ENCODE measurements at regions not wholly inside any gene's neighbourhood (a gene's known extent, or its start where the extent isn't known, plus 50 kb on each side); places are given as distances from the start of the nearest gene placed in this dataset.

GRCh38 chr18:71523483-71524435 is 1020.4 kb downstream of the CBLN2 start:
- Histone ChIP-seq H3K27ac (ENCODE audit: low read depth, low read length, poor library complexity, severe bottlenecking) (no peak overlapping the region), H3K27me3 (replicated peaks; ENCODE audit: insufficient read depth, low read depth, low read length, poor library complexity) (no peaks in the 10 kb centered on the region), H3K4me3 (ENCODE audit: low read depth, low read length, poor library complexity, severe bottlenecking) (no peak overlapping the region), H3K4me1 (ENCODE audit: insufficient read depth, low read length, poor library complexity, severe bottlenecking) (no peaks in the 10 kb centered on the region), H3K9me3 (ENCODE audit: low read depth, low read length, poor library complexity, severe bottlenecking) (no peaks in the 10 kb centered on the region), H3K36me3 (ENCODE audit: insufficient read depth, low read length, poor library complexity, severe bottlenecking) (no peaks in the 10 kb centered on the region)
- POLR2A ChIA-PET (ENCODE audit: low non-redundant PET): no interaction called here
- TF ChIP-seq EZH2 (IDR thresholded peaks at IDR 0.05; ENCODE audit: borderline replicate concordance, low read depth, low read length, poor library complexity, severe bottlenecking) (no peak), CTCF (conservative IDR thresholded peaks at IDR 0.05; ENCODE audit: low read depth, low read length) (no peak)
- CTCF ChIA-PET: no interaction called here
- BruUV-seq (replicated peaks): no TSS peak
- no peak for DNase-seq (ENCODE audit: low spot score)
- intact Hi-C loops (cut with micrococcal nuclease; ENCODE audit: unreplicated experiment): no loop called here

DNA sequence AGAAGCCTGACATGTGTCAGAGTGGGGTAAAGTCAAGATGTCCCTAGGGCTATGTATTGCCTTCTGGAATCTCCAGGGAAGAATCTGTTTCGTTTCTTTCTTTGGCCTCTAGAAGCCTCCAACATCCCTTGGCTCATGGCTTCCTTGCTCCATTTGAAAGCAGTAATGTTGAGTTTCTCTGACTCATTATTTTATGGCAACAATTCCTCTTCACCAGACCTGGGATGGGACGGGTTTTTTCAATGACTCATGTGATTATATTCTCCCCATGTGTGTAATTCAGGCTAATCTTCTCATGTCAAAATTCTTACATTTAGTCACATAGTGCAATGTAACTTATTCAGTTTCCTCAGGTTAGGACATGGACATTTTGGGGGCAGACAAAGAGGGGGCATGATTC is 1038.6 kb downstream of the CBLN2 start:
- no TSS peak for BruUV-seq (replicated peaks)
- H3K27me3 ChIP-seq (replicated peaks; ENCODE audit: insufficient read depth, low read depth, low read length, poor library complexity): no peaks in the 10 kb centered on the region
- peak; percentile 2 for DNase-seq (ENCODE audit: low spot score)
- intact Hi-C loops (cut with micrococcal nuclease; ENCODE audit: unreplicated experiment): no loop called here
- TF ChIP-seq EZH2 (IDR thresholded peaks at IDR 0.05; ENCODE audit: borderline replicate concordance, low read depth, low read length, poor library complexity, severe bottlenecking): no peak
- TF ChIP-seq CTCF (conservative IDR thresholded peaks at IDR 0.05; ENCODE audit: low read depth, low read length): no peak
- no peaks in the 10 kb centered on the region for H3K4me1 ChIP-seq (ENCODE audit: insufficient read depth, low read length, poor library complexity, severe bottlenecking)
- H3K27ac ChIP-seq (ENCODE audit: low read depth, low read length, poor library complexity, severe bottlenecking): no peak overlapping the region
- CTCF ChIA-PET: no interaction called here
- POLR2A ChIA-PET (ENCODE audit: low non-redundant PET): no interaction called here
- H3K4me3 ChIP-seq (ENCODE audit: low read depth, low read length, poor library complexity, severe bottlenecking): no peak overlapping the region
- no peaks in the 10 kb centered on the region for H3K36me3 ChIP-seq (ENCODE audit: insufficient read depth, low read length, poor library complexity, severe bottlenecking)
- H3K9me3 ChIP-seq (ENCODE audit: low read depth, low read length, poor library complexity, severe bottlenecking): no peaks in the 10 kb centered on the region

GRCh38 chr18:71503222-71503621 is 1040.9 kb downstream of the CBLN2 start:
- no peaks in the 10 kb centered on the region for H3K9me3 ChIP-seq (ENCODE audit: low read depth, low read length, poor library complexity, severe bottlenecking)

More at GRCh38 chr18:71503222-71503621, 1040.9 kb downstream of the CBLN2 start:
- Histone ChIP-seq H3K36me3 (ENCODE audit: insufficient read depth, low read length, poor library complexity, severe bottlenecking) (no peaks in the 10 kb centered on the region), H3K27ac (ENCODE audit: low read depth, low read length, poor library complexity, severe bottlenecking) (no peak overlapping the region), H3K27me3 (replicated peaks; ENCODE audit: insufficient read depth, low read depth, low read length, poor library complexity) (no peaks in the 10 kb centered on the region), H3K4me1 (ENCODE audit: insufficient read depth, low read length, poor library complexity, severe bottlenecking) (no peaks in the 10 kb centered on the region), H3K4me3 (ENCODE audit: low read depth, low read length, poor library complexity, severe bottlenecking) (no peak overlapping the region)
- no TSS peak for BruUV-seq (replicated peaks)
- intact Hi-C loops (cut with micrococcal nuclease; ENCODE audit: unreplicated experiment): no loop called here
- ChIA-PET CTCF (no interaction called here), POLR2A (ENCODE audit: low non-redundant PET) (no interaction called here)
- TF ChIP-seq CTCF (conservative IDR thresholded peaks at IDR 0.05; ENCODE audit: low read depth, low read length) (no peak), EZH2 (IDR thresholded peaks at IDR 0.05; ENCODE audit: borderline replicate concordance, low read depth, low read length, poor library complexity, severe bottlenecking) (no peak)
- no peak for DNase-seq (ENCODE audit: low spot score)

All from A673 (cell line).